Type B pancreatic cell (in vitro differentiated cells): ENCODE measurements at regions not wholly inside any gene's neighbourhood (a gene's known extent, or its start where the extent isn't known, plus 50 kb on each side); places are given as distances from the start of the nearest gene placed in this dataset.

Experiments
- DNase-seq: peaks from one replicate; pipeline ENCODE4 v3.0.0; 2021; ENCODE audit warnings: mixed read lengths; ENCODE audit not compliant: unreplicated experiment; ENCODE audit errors: extremely low spot score
- H3K27ac Mint-ChIP-seq: 2 replicates; pipeline ENCODE4 v1.8.0; 2021; ENCODE audit warnings: mild to moderate bottlenecking, mixed read lengths
- H3K27me3 Mint-ChIP-seq: 2 replicates; pipeline ENCODE4 v1.8.0; 2021; ENCODE audit warnings: mixed read lengths
- H3K36me3 Mint-ChIP-seq: 2 replicates; pipeline ENCODE4 v1.8.0; 2021; ENCODE audit warnings: mixed read lengths
- H3K4me1 Mint-ChIP-seq: one replicate; pipeline ENCODE4 v1.8.0; 2021; ENCODE audit warnings: mixed read lengths; ENCODE audit not compliant: unreplicated experiment
- H3K4me3 Mint-ChIP-seq: 2 replicates; pipeline ENCODE4 v1.8.0; 2021; ENCODE audit warnings: mild to moderate bottlenecking, mixed read lengths
- H3K9me3 Mint-ChIP-seq: 2 replicates; pipeline ENCODE4 v1.8.0; 2021; ENCODE audit warnings: mixed read lengths
- TF ChIP-seq, protein P1 (sequence below): fragments of 200-600 bp; sonication (generic); conservative IDR thresholded peaks from 2 replicates; pipeline ENCODE4 v1.5.0; 2021; ENCODE audit warnings: antibody characterized with exemption, mild to moderate bottlenecking

DNA sequence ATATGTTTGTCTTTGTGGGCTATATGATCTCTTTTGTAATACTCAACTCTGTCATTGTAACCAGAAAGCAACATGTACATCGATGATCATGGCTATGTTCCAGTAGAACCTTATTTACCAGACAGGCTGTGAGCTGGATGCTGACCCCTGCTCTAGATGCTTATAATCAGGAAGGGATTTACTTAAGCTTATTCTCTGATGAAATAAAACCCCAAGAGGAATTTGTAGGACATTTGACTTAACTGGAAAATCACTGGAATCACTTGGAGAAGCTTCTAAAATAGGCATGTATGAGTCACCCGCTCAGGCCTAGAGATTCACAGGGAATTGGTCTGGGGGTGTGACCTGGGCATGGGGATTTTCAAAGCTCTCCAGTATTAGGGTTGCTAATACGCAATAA, 285.8 kb upstream of the ZNF608 start:
- Mint-ChIP-seq H3K4me1 (peaks cover 7% of the 10 kb centered on the region), H3K9me3 (peaks cover 11% of the 10 kb centered on the region), H3K36me3 (peaks cover 8% of the 10 kb centered on the region), H3K4me3 (no peak overlapping the region), H3K27me3 (peaks cover 20% of the 10 kb centered on the region), H3K27ac (no peak overlapping the region)
- TF ChIP-seq, protein P1, sequence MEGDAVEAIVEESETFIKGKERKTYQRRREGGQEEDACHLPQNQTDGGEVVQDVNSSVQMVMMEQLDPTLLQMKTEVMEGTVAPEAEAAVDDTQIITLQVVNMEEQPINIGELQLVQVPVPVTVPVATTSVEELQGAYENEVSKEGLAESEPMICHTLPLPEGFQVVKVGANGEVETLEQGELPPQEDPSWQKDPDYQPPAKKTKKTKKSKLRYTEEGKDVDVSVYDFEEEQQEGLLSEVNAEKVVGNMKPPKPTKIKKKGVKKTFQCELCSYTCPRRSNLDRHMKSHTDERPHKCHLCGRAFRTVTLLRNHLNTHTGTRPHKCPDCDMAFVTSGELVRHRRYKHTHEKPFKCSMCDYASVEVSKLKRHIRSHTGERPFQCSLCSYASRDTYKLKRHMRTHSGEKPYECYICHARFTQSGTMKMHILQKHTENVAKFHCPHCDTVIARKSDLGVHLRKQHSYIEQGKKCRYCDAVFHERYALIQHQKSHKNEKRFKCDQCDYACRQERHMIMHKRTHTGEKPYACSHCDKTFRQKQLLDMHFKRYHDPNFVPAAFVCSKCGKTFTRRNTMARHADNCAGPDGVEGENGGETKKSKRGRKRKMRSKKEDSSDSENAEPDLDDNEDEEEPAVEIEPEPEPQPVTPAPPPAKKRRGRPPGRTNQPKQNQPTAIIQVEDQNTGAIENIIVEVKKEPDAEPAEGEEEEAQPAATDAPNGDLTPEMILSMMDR, result no peak
- DNase-seq, result no peak

DNA sequence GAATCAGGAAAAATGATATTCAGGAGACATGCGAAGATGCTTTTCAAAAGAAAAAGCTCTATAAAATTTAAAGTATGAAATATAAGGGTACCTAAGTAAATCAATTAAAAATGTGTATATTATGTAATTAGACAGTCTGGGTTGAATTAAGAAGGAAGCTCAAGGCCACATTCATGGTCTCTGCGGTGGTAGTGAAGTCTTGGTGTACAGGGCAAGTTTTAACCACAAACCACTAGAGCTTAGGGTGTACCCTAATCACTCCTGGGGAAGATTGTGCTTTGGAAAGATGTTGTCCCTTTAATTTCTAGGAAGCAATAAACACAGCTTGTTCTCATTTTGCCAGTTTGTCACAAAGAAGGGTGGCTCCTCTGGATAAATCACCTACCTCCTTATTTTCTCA, 287.2 kb upstream of the ZNF608 start:
- Mint-ChIP-seq H3K9me3 (peaks cover 7% of the 10 kb centered on the region), H3K36me3 (peaks cover 4% of the 10 kb centered on the region), H3K27me3 (peaks cover 20% of the 10 kb centered on the region), H3K27ac (no peak overlapping the region), H3K4me3 (no peak overlapping the region), H3K4me1 (peaks cover 3% of the 10 kb centered on the region)
- TF ChIP-seq, protein P1, result no peak
- no peak for DNase-seq

DNA sequence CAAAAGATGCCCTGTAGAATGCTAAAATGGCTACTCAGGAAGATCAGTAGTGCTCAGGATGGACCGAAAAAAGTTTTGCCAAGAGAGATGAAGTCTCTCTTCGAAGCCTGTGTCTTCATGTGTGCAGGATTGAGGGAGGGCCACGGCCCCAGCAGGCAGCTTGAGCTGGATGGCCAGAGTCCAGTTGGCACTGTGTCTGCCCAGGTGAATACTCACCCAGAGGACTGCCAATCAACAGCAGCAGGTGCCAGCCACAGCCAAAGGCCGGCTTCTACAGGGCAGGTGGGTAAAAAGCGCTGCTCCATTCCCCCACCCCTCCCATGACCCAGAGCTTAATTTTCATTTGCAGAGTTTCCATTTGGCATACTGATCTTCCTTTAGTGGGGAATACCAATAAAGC, 287.9 kb upstream of the ZNF608 start:
- Mint-ChIP-seq H3K36me3 (peaks cover 4% of the 10 kb centered on the region), H3K27ac (no peak overlapping the region), H3K27me3 (peaks cover 20% of the 10 kb centered on the region), H3K4me3 (no peak overlapping the region), H3K9me3 (peaks cover 7% of the 10 kb centered on the region), H3K4me1 (peaks cover 3% of the 10 kb centered on the region)
- no peak for DNase-seq
- TF ChIP-seq, protein P1, result no peak

DNA sequence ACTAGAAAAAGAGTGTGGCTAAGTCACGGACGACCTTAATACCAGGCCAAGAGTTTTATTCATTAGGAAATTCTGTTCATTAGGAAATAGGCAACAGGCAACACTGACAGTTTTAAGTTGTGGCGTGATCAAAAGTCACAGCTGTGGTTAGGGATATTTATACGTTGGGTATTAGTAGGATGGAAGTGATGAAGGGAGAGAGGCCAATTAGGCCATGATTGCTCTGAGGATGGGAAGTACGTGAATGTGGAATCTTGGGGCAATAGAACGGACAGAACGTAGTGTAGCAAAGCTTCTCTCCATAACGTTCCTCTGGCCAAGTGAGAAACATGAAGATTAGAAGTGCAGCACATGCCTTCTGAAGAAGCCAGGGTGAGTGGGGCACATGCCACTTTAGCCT, 290.1 kb upstream of the ZNF608 start:
- Mint-ChIP-seq H3K4me1 (peaks cover 2% of the 10 kb centered on the region), H3K27ac (no peak overlapping the region), H3K27me3 (peaks cover 12% of the 10 kb centered on the region), H3K36me3 (peaks cover 4% of the 10 kb centered on the region), H3K4me3 (no peak overlapping the region), H3K9me3 (peaks cover 7% of the 10 kb centered on the region)
- DNase-seq, result no peak
- TF ChIP-seq, protein P1, result no peak

DNA sequence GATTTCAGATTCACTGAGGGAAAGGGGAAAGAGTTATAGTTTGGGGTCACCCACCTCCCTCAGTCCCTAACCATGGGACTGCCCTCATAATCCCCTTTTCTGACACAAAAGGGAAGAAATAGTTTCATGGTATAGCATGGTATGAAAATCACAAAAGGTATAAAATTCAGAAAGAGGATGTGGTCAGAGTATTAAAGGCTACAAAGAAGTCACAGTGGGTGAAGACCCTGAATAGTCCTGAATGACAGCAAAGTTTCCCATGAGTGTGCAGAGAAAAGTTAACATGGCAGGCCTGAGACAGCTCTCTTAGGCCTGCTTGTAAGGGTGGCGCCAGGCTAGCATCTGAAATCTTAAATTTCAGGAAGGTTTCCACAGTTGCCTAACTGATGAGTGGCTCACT, 290.6 kb upstream of the ZNF608 start:
- peaks cover 8% of the 10 kb centered on the region for H3K4me1 Mint-ChIP-seq
- TF ChIP-seq, protein P1, result no peak

DNA sequence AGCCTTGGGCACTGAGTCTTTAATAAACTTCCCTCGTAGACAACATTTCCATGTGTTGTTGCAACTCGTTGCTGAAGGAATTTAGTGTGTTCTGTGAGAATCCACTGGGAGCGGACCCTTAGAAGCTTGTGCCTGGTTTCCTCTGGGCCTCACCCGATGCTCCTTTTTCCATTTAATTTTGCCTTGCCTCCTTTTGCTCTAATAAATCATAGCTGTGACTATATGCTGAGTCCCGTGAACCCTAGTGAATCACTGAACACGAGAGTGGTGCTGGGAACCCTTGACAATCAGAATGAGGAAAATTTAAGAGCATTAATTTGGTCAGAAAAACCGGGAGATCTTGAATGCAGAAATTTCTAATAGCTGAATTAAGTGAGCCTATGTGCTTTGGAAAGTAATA, 291.1 kb upstream of the ZNF608 start:
- Mint-ChIP-seq H3K4me1 (peaks cover 13% of the 10 kb centered on the region), H3K27ac (no peak overlapping the region), H3K36me3 (peaks cover 4% of the 10 kb centered on the region), H3K4me3 (no peak overlapping the region), H3K9me3 (peaks cover 7% of the 10 kb centered on the region), H3K27me3 (peaks cover 12% of the 10 kb centered on the region)
- DNase-seq, result no peak
- TF ChIP-seq, protein P1, result no peak

More for the DNA sequence above, 290.6 kb upstream of the ZNF608 start:
- Mint-ChIP-seq H3K9me3 (peaks cover 7% of the 10 kb centered on the region), H3K27me3 (peaks cover 12% of the 10 kb centered on the region), H3K4me3 (no peak overlapping the region), H3K36me3 (peaks cover 4% of the 10 kb centered on the region), H3K27ac (no peak overlapping the region)
- DNase-seq, result no peak
